Stimulated activated naive B cell treated with anti-CD40 and anti-IgM and Interleukin-4, amounts not matched to agents 10 μg/mL and 1 μg/mL and 100 μg/mL, for 72 hours (primary cell): ENCODE measurements at regions not wholly inside any gene's neighbourhood (a gene's known extent, or its start where the extent isn't known, plus 50 kb on each side); places are given as distances from the start of the nearest gene placed in this dataset.
"Not testable (repeated sequence)": the region's sequence is repeated elsewhere in the genome, so short reads cannot be mapped to it uniquely, and the experiment has no call there.

Experiments used
- ATAC-seq, 2 donors: fragments of 150-1000 bp; cut with Tn5 transposase; replicated peaks; 2 replicates each; pipeline ENCODE4 v1.10.0; 2021; ENCODE audit warnings: moderate library complexity in 1 of 2
- DNase-seq: peaks from one replicate; pipeline ENCODE4 v3.0.0; 2021
- H3K27ac Mint-ChIP-seq: one replicate; pipeline ENCODE4 v1.8.0; 2022; ENCODE audit warnings: mild to moderate bottlenecking, mixed read lengths
- H3K27me3 Mint-ChIP-seq, 2 donors: one replicate each; pipeline ENCODE4 v1.8.0; 2022; ENCODE audit warnings: mixed read lengths in 2 of 2
- H3K36me3 Mint-ChIP-seq, 2 donors: one replicate each; pipeline ENCODE4 v1.8.0; 2022; ENCODE audit warnings: mixed read lengths in 2 of 2, mild to moderate bottlenecking in 1 of 2
- H3K4me1 Mint-ChIP-seq, 2 donors: one replicate each; pipeline ENCODE4 v1.8.0; 2022; ENCODE audit warnings: mixed read lengths in 2 of 2, mild to moderate bottlenecking in 1 of 2
- H3K4me3 Mint-ChIP-seq, 2 donors: one replicate each; pipeline ENCODE4 v1.8.0; 2022; ENCODE audit warnings: mild to moderate bottlenecking in 2 of 2, mixed read lengths in 2 of 2, moderate library complexity in 1 of 2
- H3K9me3 Mint-ChIP-seq, 2 donors: one replicate each; pipeline ENCODE4 v1.8.0; 2022; ENCODE audit warnings: mixed read lengths in 2 of 2, mild to moderate bottlenecking in 1 of 2

DNA sequence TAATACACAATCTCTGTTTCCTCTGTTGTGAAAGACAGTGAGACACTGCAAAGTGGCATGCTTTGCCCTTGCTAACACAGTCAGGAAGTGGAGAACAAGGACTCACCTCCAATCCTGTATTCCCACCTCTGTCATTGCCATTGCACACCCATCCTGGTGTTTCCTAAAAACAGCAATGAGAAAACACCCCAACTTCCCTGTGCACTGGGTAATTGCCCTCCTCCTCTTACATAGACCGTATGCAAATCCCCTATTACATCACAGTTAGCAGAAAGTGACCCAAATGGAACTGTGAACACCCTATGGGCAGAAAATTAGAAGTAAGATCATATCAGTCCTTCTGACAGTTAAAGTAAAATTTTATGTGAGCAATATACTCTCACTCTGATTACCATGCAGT, 355.5 kb downstream of the BCL11B start:
- no peak overlapping the region for H3K4me3 Mint-ChIP-seq
- H3K27me3 Mint-ChIP-seq = peaks cover 4% of the 10 kb centered on the region in 2 donors
- ATAC-seq (no peak), DNase-seq (no peak)
- no peaks in the 10 kb centered on the region for H3K4me1 Mint-ChIP-seq
- peaks cover 7 to 12% of the 10 kb centered on the region in 2 donors for H3K9me3 Mint-ChIP-seq
- no peaks in the 10 kb centered on the region for H3K36me3 Mint-ChIP-seq
- no peak overlapping the region for H3K27ac Mint-ChIP-seq

DNA sequence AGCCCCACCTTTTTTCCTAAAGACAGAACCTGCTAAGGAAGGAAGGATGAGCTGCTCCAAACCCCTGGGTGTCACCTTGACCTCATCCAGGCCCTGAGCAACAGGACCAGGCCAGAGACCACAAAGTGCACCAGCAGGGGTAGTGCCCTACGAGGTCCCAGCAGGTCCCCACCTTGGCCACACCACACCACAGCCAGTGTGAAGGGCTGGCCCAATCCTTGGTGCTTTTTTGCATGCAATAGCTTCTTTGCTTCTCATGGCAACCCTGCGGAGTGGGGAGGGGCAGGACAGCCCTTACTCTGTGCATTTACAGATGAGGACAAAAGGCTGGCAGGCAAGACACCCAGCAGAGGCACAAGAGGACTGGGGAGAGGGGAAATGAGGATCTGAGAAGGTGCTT, 352.6 kb downstream of the BCL11B start:
- Mint-ChIP-seq H3K36me3 (no peaks in the 10 kb centered on the region), H3K9me3 (peaks cover 15 to 28% of the 10 kb centered on the region in 2 donors), H3K4me1 (no peaks in the 10 kb centered on the region), H3K27me3 (peaks cover 4% of the 10 kb centered on the region in 2 donors), H3K4me3 (no peak overlapping the region), H3K27ac (no peak overlapping the region)
- DNase-seq (no peak), ATAC-seq (no peak)

DNA sequence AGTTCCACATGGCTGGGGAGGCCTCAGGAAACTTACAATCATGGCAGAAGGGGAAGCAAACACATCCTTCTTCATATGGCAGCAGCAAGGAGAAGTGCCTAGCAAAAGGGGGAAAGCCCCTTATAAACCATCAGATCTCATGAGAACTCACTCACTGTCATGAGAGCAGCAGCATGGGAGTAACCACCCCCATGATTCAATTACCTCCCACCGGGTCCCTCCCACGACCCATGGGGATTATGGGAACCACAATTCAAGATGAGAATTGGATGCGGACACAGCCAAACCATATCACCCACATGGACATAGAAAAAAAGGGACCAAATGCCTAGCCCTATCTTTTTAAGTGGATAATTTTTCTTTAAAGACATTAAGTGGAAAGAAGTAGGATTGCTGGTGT, 350.7 kb downstream of the BCL11B start:
- not testable (repeated sequence) for ATAC-seq, H3K27ac Mint-ChIP-seq, H3K4me1 Mint-ChIP-seq, DNase-seq, H3K36me3 Mint-ChIP-seq, H3K27me3 Mint-ChIP-seq, H3K4me3 Mint-ChIP-seq
- peaks cover 15 to 28% of the 10 kb centered on the region in 2 donors for H3K9me3 Mint-ChIP-seq

DNA sequence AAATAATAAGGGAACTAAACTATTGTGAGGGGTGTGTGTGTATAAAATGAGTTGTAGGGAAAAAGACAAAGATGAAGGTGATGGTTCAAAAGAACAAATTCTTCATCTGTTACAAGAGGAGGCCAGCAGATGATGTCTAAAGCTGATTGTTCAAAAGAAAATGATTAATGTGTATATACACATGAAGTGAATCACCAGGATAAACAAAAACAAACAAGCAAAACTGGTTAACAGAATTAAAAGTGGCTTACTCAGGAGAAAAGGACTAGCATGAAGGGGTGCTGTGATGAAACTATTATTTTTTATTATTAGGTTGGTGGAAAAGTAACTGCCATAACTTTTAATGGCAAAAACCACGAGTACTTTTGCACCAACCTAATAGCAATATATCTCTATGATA, 348.4 kb downstream of the BCL11B start:
- H3K9me3 Mint-ChIP-seq = peaks cover 18 to 28% of the 10 kb centered on the region in 2 donors
- no peaks in the 10 kb centered on the region for H3K4me1 Mint-ChIP-seq
- no peak overlapping the region for H3K4me3 Mint-ChIP-seq
- no peak for ATAC-seq
- DNase-seq = no peak
- H3K27ac Mint-ChIP-seq = no peak overlapping the region
- no peaks in the 10 kb centered on the region for H3K27me3 Mint-ChIP-seq
- H3K36me3 Mint-ChIP-seq = no peaks in the 10 kb centered on the region

DNA sequence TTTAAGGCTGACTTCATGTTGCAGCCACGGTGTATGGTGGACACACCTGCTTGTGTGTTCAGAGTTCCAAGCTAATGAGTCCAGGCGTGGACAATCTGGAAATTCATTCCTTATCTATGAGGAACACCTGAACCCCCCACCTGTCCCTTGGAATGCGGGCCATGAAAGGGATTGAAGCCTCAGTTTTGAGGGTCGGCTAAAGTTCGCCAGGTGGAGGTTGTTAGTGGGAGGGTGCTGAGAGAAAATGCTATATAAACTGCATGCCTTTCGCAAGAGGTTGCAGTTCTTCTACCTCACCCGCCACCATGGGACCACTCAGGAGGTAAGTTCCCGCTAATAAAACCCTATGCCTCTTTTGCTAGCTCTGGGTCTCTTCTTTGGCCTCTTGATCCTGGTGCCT, 348.0 kb downstream of the BCL11B start:
- DNase-seq (no peak), ATAC-seq (no peak)
- peaks cover 18 to 28% of the 10 kb centered on the region in 2 donors for H3K9me3 Mint-ChIP-seq
- H3K4me1 Mint-ChIP-seq = no peaks in the 10 kb centered on the region
- no peaks in the 10 kb centered on the region for H3K27me3 Mint-ChIP-seq
- no peak overlapping the region for H3K27ac Mint-ChIP-seq
- no peak overlapping the region for H3K4me3 Mint-ChIP-seq
- H3K36me3 Mint-ChIP-seq = no peaks in the 10 kb centered on the region

DNA sequence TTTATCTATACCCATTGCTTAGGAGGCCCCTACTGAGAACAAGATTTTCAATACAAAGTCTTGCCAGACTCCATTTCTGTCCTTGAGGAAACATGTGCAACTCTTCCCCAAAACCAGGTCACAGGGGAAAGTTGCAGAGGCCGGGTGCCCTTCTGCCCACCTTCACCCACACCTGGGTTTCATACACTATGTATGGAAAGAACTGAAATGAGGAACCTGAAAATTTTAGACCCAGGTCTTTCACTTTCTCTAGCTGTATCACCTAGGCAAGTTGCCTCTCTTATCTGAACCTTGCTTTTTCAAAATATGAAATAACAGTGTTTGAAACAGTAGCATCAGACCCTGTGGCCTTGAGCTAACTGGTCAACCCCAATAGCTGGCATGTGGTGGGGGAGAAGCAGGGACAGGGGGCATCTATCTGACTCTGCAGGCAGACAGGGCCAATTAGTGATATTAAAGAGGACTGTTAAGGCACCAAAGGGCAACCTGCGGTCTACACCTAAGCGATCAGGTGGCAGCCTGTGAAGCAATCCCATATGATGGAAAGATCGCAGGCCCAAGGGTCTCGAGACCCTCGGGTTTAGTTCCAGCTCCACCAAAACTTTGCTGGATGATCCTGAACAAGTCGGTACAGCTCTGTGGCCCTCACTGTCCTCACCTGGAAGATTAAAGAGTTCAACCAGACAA, 346.5 kb downstream of the BCL11B start:
- ATAC-seq = no peak
- Mint-ChIP-seq H3K4me1 (no peaks in the 10 kb centered on the region), H3K36me3 (no peaks in the 10 kb centered on the region), H3K9me3 (peaks cover 18 to 22% of the 10 kb centered on the region in 2 donors), H3K4me3 (no peak overlapping the region), H3K27ac (no peak overlapping the region), H3K27me3 (no peaks in the 10 kb centered on the region)
- no peak for DNase-seq

DNA sequence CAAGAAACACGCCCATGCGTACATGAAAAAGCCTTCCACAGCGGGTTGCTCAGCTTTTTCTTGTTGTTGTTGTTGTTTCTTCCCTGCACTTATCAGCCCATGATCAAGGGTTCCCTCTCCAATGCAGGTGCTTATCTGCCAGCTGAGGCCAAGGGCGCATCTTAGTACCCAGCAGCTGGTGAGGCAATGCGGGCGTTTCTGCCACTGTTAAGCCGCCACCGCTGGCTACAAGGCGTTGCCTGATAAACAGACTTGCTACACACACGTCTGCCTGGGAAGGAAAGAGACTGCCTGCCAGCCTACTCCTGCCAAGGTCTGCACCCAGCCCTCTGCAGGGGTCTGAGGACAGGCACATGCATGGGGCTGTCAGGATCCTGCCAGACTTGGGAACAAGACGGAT, 345.9 kb downstream of the BCL11B start:
- DNase-seq = no peak
- no peak for ATAC-seq
- Mint-ChIP-seq H3K36me3 (no peaks in the 10 kb centered on the region), H3K9me3 (peaks cover 13 to 16% of the 10 kb centered on the region in 2 donors), H3K4me3 (no peak overlapping the region), H3K27ac (no peak overlapping the region), H3K4me1 (no peaks in the 10 kb centered on the region), H3K27me3 (no peaks in the 10 kb centered on the region)

DNA sequence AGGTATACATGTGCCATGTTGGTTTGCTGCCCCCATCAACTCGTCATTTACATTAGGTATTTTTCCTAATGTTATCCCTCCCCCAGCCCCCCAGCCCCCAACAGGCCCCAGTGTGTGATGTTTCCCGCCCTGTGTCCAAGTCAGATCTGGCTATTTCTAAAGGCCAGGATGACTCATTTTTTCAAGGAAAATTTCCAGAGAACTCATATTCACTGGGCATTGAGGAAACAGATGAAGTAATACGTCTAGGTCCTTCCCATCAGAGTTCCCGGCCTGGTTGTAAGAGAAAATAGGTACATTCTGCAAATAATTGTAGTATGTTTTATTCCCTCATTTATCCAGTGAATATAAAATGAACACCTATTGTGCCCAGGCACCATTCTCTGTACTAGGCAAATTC, 345.2 kb downstream of the BCL11B start:
- H3K9me3 Mint-ChIP-seq = peaks cover 11 to 14% of the 10 kb centered on the region in 2 donors
- DNase-seq (no peak), ATAC-seq (no peak)
- no peaks in the 10 kb centered on the region for H3K27me3 Mint-ChIP-seq
- H3K36me3 Mint-ChIP-seq = no peaks in the 10 kb centered on the region
- no peak overlapping the region for H3K4me3 Mint-ChIP-seq
- H3K27ac Mint-ChIP-seq = no peak overlapping the region
- H3K4me1 Mint-ChIP-seq = no peaks in the 10 kb centered on the region

DNA sequence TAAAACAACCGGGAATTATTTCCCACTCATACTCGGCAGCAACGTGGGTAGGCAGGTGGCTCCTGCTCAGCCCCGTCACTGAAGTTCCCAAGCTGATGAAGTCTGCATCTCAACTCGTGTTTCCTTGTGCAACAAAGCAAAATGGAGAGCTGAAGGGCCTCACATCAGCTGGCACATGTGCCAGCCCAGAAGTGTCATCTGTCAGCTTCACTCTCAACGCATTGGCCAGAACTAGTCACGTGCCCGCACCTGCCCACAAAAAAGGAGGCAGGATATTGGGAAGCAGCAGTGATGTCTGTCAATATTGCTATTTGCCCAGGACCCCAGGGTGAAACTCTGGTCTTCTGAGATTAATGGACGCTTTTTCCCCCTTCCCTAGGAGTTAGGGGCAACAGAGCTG, 344.0 kb downstream of the BCL11B start:
- ATAC-seq = no peak
- Mint-ChIP-seq H3K36me3 (no peaks in the 10 kb centered on the region), H3K27ac (no peak overlapping the region), H3K4me3 (no peak overlapping the region), H3K9me3 (peaks cover 3 to 4% of the 10 kb centered on the region in 2 donors), H3K4me1 (no peaks in the 10 kb centered on the region), H3K27me3 (no peaks in the 10 kb centered on the region)
- DNase-seq = no peak

DNA sequence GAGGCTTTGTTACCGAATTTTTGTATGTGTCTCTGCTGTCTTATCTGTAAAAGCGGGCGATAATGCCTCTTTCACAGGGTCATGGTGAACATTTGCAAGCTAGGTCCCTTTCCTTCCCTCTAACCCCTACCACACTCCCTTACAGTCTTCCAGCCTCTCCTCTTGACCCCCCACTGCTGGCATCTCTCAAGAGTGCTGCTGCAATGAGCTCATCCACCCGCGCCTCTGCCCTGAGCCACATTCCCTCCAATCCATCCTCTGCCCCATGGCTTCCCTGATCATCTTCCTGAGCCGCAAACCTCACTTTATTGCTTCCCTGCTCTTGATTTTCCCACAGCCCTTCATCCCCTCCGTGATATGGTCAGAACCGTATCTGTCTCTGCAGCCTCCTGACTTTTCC, 343.6 kb downstream of the BCL11B start:
- Mint-ChIP-seq H3K27me3 (no peaks in the 10 kb centered on the region), H3K9me3 (peaks cover 3% of the 10 kb centered on the region in 2 donors), H3K4me1 (no peaks in the 10 kb centered on the region), H3K27ac (no peak overlapping the region), H3K4me3 (no peak overlapping the region), H3K36me3 (no peaks in the 10 kb centered on the region)
- ATAC-seq = no peak
- no peak for DNase-seq

DNA sequence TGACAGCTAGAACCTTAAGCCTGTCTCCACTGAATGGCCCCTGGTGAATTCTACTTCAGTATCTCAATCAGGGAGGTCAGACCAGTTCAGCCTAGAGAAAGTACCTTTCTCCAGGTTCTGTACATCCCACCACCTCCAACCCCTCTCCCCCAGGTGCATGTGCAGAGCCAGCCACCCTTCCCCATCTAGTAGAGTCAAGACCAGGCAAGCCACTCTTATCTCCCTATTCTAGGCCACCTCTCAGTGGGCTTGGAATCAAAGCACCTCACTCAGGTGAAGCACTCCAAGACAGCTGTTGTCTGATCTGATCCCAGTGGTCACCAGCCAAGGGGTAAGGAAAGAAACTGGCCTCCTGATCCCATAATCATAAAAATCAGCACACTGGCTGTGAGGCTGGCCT, 340.9 kb downstream of the BCL11B start:
- no peak for DNase-seq
- peaks cover 5 to 6% of the 10 kb centered on the region in 2 donors for H3K9me3 Mint-ChIP-seq
- H3K4me1 Mint-ChIP-seq = no peaks in the 10 kb centered on the region
- no peaks in the 10 kb centered on the region for H3K36me3 Mint-ChIP-seq
- no peaks in the 10 kb centered on the region for H3K27me3 Mint-ChIP-seq
- no peak overlapping the region for H3K4me3 Mint-ChIP-seq
- no peak overlapping the region for H3K27ac Mint-ChIP-seq
- no peak for ATAC-seq

DNA sequence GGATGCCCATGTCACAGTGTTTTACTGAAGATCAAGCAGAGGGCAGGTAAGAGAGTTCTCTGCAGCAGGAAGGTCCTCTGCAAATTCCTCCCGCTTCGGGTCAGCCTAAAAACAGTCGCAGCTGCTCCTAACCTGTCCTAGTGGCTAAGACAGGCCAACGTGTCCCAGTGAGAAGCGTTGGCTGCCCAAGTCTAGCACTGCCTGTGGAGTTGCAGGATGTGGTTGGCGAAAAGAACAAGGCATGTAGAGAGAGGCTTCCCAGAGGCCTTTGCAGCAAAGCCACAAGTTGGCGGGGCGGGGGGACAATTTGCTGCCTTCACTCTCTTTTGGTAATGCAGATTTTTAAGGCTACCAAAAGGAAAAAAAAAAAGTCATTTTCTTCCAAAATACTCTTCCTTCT, 340.1 kb downstream of the BCL11B start:
- H3K9me3 Mint-ChIP-seq = peaks cover 5 to 8% of the 10 kb centered on the region in 2 donors
- DNase-seq (no peak), ATAC-seq (no peak)
- H3K27ac Mint-ChIP-seq = no peak overlapping the region
- H3K4me1 Mint-ChIP-seq = no peaks in the 10 kb centered on the region
- no peak overlapping the region for H3K4me3 Mint-ChIP-seq
- no peaks in the 10 kb centered on the region for H3K36me3 Mint-ChIP-seq
- no peaks in the 10 kb centered on the region for H3K27me3 Mint-ChIP-seq

DNA sequence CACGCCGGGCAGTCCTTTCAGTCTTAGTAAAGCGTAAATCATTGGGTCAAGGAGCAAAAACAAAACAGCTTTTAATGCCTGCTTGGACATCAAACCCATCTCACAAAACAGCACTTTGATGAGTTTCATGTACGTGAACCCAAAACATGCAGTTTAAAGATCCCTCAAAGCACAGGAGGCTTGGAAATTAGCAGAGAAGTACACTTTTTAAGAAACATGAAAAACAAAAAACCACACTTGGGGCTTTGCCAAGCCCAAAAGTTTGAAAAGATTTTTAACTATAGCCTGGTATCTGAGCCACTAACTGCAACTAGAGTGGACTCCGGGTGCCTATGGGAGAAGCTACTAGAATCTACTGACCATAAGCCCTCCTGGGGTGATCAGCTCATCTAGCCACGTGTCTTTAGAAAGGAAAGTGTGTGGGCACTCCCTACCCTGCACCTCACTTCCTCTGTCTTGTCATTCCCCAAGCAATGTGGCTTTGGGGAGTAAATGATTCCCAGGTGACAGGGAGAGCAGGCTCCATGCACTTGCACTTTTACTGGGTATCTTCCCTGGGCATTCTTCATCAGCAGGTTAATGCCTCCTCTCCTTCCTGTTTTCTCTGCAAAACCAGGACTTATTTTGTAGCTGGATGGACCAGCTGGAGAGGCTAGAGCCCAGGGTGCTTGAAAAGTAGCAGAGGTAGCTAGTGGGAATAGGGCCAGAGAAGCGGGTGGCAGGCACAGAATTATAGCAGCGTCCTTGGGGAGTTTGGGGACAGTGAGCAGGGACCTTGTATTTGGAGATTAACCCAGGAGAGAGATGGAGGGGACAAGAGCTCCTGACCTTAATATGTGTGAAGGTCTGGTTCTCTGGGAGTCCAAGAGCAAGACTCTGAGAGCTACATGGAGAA, 339.3 kb downstream of the BCL11B start:
- H3K36me3 Mint-ChIP-seq = no peaks in the 10 kb centered on the region
- no peak for ATAC-seq
- H3K4me1 Mint-ChIP-seq = peaks cover 0 to under 1% of the 10 kb centered on the region in 2 donors
- H3K4me3 Mint-ChIP-seq = no peak overlapping the region
- no peaks in the 10 kb centered on the region for H3K27me3 Mint-ChIP-seq
- peaks cover 6 to 8% of the 10 kb centered on the region in 2 donors for H3K9me3 Mint-ChIP-seq
- H3K27ac Mint-ChIP-seq = no peak overlapping the region
- DNase-seq = no peak

DNA sequence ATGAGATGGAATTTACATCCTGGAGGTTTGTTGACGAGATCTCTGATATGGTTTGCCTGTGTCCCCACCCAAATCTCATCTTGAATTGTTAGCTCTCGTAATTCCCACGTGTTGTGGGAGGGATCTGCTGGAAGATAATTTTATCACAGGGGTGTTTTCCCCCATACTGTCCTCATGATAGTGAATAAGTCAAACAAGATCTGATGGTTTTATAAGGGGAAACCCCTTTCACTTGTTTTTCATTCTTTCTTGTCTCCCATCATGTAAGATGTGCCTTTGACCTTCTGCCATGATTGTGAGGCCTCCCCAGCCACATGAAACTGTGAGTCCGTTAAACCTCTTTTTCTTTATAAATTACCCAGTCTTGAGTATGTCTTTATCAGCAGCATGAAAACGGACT, 337.4 kb downstream of the BCL11B start:
- H3K27ac Mint-ChIP-seq, H3K4me3 Mint-ChIP-seq, H3K27me3 Mint-ChIP-seq, ATAC-seq, H3K4me1 Mint-ChIP-seq, H3K36me3 Mint-ChIP-seq, DNase-seq: not testable (repeated sequence)
- H3K9me3 Mint-ChIP-seq = peaks cover 5 to 10% of the 10 kb centered on the region in 2 donors

DNA sequence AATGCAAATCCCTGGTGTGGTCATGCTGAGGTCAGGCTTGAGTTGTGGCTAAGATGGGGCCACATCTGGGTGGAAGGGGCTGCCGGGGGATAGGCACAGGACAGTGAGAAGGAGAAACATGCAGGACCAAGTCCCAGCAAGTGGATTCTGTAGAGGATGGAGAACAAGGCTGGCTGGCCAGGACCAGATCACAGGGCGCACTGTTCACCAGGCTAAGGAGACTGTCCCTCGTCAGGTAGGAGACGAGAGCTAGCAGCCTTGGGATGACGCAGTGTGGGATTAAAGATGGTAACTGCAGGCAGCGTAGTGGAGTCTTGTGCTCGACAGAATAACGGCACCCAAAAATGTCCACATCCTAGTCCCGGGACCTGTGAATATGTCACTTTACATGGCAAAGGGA, 336.1 kb downstream of the BCL11B start:
- Mint-ChIP-seq H3K36me3 (no peaks in the 10 kb centered on the region), H3K4me1 (peaks cover 0 to 2% of the 10 kb centered on the region in 2 donors), H3K4me3 (no peak overlapping the region), H3K9me3 (peaks cover 5 to 10% of the 10 kb centered on the region in 2 donors), H3K27ac (no peak overlapping the region), H3K27me3 (no peaks in the 10 kb centered on the region)
- no peak for ATAC-seq
- DNase-seq = no peak
